ENCODE measurements at regions not wholly inside any gene's neighbourhood (a gene's known extent, or its start where the extent isn't known, plus 50 kb on each side); places are given as distances from the start of the nearest gene placed in this dataset.

GRCh38 chr16:48820379-48820778 is 210.4 kb upstream of the N4BP1 start:
- no peak overlapping the region for H3K4me3 ChIP-seq (ENCODE audit: low read length in 3 of 3)
- DNase-seq = no peak
- no peaks in the 10 kb centered on the region for H3K4me1 ChIP-seq (ENCODE audit: control insufficient read depth in 2 of 3, insufficient read depth in 2 of 3, low read depth in 1 of 3, low read length in 3 of 3)
- FAIRE-seq = no peak
- intact Hi-C loops (cut with DNase I) = no loop called here
- H3K27ac ChIP-seq (ENCODE audit: low read depth in 2 of 2, low read length in 2 of 2) = no peak overlapping the region
- no peak for TF ChIP-seq CTCF (IDR thresholded peaks at IDR 0.05; ENCODE audit: borderline replicate concordance, extremely low read depth, insufficient read depth)
- no peaks in the 10 kb centered on the region for H3K9me3 ChIP-seq (ENCODE audit: control insufficient read depth in 2 of 3, insufficient read depth in 1 of 3, low read length in 3 of 3)
- no peak overlapping the region for H3K9ac ChIP-seq (ENCODE audit: low read length in 3 of 3)
- H3K36me3 ChIP-seq (ENCODE audit: control insufficient read depth in 2 of 3, insufficient read depth in 3 of 3, low read length in 3 of 3) = no peaks in the 10 kb centered on the region
- no peaks in the 10 kb centered on the region for H3K27me3 ChIP-seq (ENCODE audit: control insufficient read depth, insufficient read depth, low read length)

- no peaks in the 10 kb centered on the region for H3K9me3 ChIP-seq (ENCODE audit: control insufficient read depth in 2 of 3, insufficient read depth in 1 of 3, low read length in 3 of 3)
- DNase-seq (no peak), FAIRE-seq (no peak)
- no peak overlapping the region for H3K27ac ChIP-seq (ENCODE audit: low read depth in 2 of 2, low read length in 2 of 2)
- intact Hi-C loops (cut with DNase I) = no loop called here
- H3K4me3 ChIP-seq (ENCODE audit: low read length in 3 of 3) = no peak overlapping the region
- no peaks in the 10 kb centered on the region for H3K4me1 ChIP-seq (ENCODE audit: control insufficient read depth in 2 of 3, insufficient read depth in 2 of 3, low read depth in 1 of 3, low read length in 3 of 3)
- no peaks in the 10 kb centered on the region for H3K36me3 ChIP-seq (ENCODE audit: control insufficient read depth in 2 of 3, insufficient read depth in 3 of 3, low read length in 3 of 3)
- no peak for TF ChIP-seq CTCF (IDR thresholded peaks at IDR 0.05; ENCODE audit: borderline replicate concordance, extremely low read depth, insufficient read depth)
- H3K27me3 ChIP-seq (ENCODE audit: control insufficient read depth, insufficient read depth, low read length) = no peaks in the 10 kb centered on the region
- H3K9ac ChIP-seq (ENCODE audit: low read length in 3 of 3) = no peak overlapping the region
Observed at GRCh38 chr16:48818257-48818656, 208.3 kb upstream of the N4BP1 start.

GRCh38 chr16:48817032-48817431 is 207.1 kb upstream of the N4BP1 start:
- no peak for TF ChIP-seq CTCF (IDR thresholded peaks at IDR 0.05; ENCODE audit: borderline replicate concordance, extremely low read depth, insufficient read depth)
- intact Hi-C loops (cut with DNase I) = no loop called here
- no peak for DNase-seq
- H3K27me3 ChIP-seq (ENCODE audit: control insufficient read depth, insufficient read depth, low read length) = no peaks in the 10 kb centered on the region
- H3K4me1 ChIP-seq (ENCODE audit: control insufficient read depth in 2 of 3, insufficient read depth in 2 of 3, low read depth in 1 of 3, low read length in 3 of 3) = no peaks in the 10 kb centered on the region
- no peaks in the 10 kb centered on the region for H3K9me3 ChIP-seq (ENCODE audit: control insufficient read depth in 2 of 3, insufficient read depth in 1 of 3, low read length in 3 of 3)
- H3K4me3 ChIP-seq (ENCODE audit: low read length in 3 of 3) = no peak overlapping the region
- no peak for FAIRE-seq
- no peak overlapping the region for H3K27ac ChIP-seq (ENCODE audit: low read depth in 2 of 2, low read length in 2 of 2)
- H3K36me3 ChIP-seq (ENCODE audit: control insufficient read depth in 2 of 3, insufficient read depth in 3 of 3, low read length in 3 of 3) = no peaks in the 10 kb centered on the region
- no peak overlapping the region for H3K9ac ChIP-seq (ENCODE audit: low read length in 3 of 3)

GRCh38 chr16:48816393-48816792 is 206.4 kb upstream of the N4BP1 start:
- DNase-seq (no peak), FAIRE-seq (no peak)
- Histone ChIP-seq H3K27me3 (ENCODE audit: control insufficient read depth, insufficient read depth, low read length) (peaks cover 5% of the 10 kb centered on the region), H3K4me3 (ENCODE audit: low read length in 3 of 3) (no peak overlapping the region), H3K27ac (ENCODE audit: low read depth in 2 of 2, low read length in 2 of 2) (no peak overlapping the region), H3K4me1 (ENCODE audit: control insufficient read depth in 2 of 3, insufficient read depth in 2 of 3, low read depth in 1 of 3, low read length in 3 of 3) (no peaks in the 10 kb centered on the region), H3K36me3 (ENCODE audit: control insufficient read depth in 2 of 3, insufficient read depth in 3 of 3, low read length in 3 of 3) (no peaks in the 10 kb centered on the region), H3K9me3 (ENCODE audit: control insufficient read depth in 2 of 3, insufficient read depth in 1 of 3, low read length in 3 of 3) (no peaks in the 10 kb centered on the region), H3K9ac (ENCODE audit: low read length in 3 of 3) (no peak overlapping the region)
- TF ChIP-seq CTCF (IDR thresholded peaks at IDR 0.05; ENCODE audit: borderline replicate concordance, extremely low read depth, insufficient read depth) = no peak
- intact Hi-C loops (cut with DNase I) = no loop called here
